ENCODE measurements at regions not wholly inside any gene's neighbourhood (a gene's known extent, or its start where the extent isn't known, plus 50 kb on each side); places are given as distances from the start of the nearest gene placed in this dataset.

GRCh38 chr18:33914399-33914798 is 310.3 kb downstream of the NOL4 start:
- TF ChIP-seq CTCF (IDR thresholded peaks at IDR 0.05) (no peak), ZFX (IDR thresholded peaks at IDR 0.05; ENCODE audit: borderline replicate concordance) (no peak)
